ENCODE measurements at regions not wholly inside any gene's neighbourhood (a gene's known extent, or its start where the extent isn't known, plus 50 kb on each side); places are given as distances from the start of the nearest gene placed in this dataset.

- no peak overlapping the region for H3K27ac ChIP-seq (replicated peaks)
- TF ChIP-seq CTCF (IDR thresholded peaks at IDR 0.05; ENCODE audit: insufficient read depth, low read length) (no peak), GABPA (IDR thresholded peaks at IDR 0.05; ENCODE audit: low read depth) (no peak), POLR2AphosphoS5 (IDR thresholded peaks at IDR 0.05; ENCODE audit: low read depth) (no peak), SPI1 (IDR thresholded peaks at IDR 0.05; ENCODE audit: borderline replicate concordance, low read depth) (no peak)
- TF ChIP-seq, protein P1, sequence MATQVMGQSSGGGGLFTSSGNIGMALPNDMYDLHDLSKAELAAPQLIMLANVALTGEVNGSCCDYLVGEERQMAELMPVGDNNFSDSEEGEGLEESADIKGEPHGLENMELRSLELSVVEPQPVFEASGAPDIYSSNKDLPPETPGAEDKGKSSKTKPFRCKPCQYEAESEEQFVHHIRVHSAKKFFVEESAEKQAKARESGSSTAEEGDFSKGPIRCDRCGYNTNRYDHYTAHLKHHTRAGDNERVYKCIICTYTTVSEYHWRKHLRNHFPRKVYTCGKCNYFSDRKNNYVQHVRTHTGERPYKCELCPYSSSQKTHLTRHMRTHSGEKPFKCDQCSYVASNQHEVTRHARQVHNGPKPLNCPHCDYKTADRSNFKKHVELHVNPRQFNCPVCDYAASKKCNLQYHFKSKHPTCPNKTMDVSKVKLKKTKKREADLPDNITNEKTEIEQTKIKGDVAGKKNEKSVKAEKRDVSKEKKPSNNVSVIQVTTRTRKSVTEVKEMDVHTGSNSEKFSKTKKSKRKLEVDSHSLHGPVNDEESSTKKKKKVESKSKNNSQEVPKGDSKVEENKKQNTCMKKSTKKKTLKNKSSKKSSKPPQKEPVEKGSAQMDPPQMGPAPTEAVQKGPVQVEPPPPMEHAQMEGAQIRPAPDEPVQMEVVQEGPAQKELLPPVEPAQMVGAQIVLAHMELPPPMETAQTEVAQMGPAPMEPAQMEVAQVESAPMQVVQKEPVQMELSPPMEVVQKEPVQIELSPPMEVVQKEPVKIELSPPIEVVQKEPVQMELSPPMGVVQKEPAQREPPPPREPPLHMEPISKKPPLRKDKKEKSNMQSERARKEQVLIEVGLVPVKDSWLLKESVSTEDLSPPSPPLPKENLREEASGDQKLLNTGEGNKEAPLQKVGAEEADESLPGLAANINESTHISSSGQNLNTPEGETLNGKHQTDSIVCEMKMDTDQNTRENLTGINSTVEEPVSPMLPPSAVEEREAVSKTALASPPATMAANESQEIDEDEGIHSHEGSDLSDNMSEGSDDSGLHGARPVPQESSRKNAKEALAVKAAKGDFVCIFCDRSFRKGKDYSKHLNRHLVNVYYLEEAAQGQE (IDR thresholded peaks at IDR 0.05; ENCODE audit: insufficient replicate concordance, low read depth), result no peak
- DNase-seq (ENCODE audit: low read depth in 1 of 2, low spot score in 1 of 2), result no peak
- no peaks in the 10 kb centered on the region for H3K27me3 ChIP-seq (ENCODE audit: insufficient read depth, poor library complexity, severe bottlenecking)
- no peak overlapping the region for H3K4me3 ChIP-seq (replicated peaks; ENCODE audit: insufficient read depth, low read length)
Measured at GRCh38 chr2:114108824-114109416, 219.0 kb downstream of the ACTR3 start.

GRCh38 chr2:114111329-114111728 lies 221.4 kb downstream of the ACTR3 start:
- no peak overlapping the region for H3K4me3 ChIP-seq (replicated peaks; ENCODE audit: insufficient read depth, low read length)
- TF ChIP-seq, protein P1 (IDR thresholded peaks at IDR 0.05; ENCODE audit: insufficient replicate concordance, low read depth), result no peak
- peak; percentile 64; the same call in 1 of the 2 replicates for TF ChIP-seq SPI1 (IDR thresholded peaks at IDR 0.05; ENCODE audit: borderline replicate concordance, low read depth)

GRCh38 chr2:114113518-114113917 lies 223.6 kb downstream of the ACTR3 start:
- no peak for TF ChIP-seq POLR2AphosphoS5 (IDR thresholded peaks at IDR 0.05; ENCODE audit: low read depth)
- TF ChIP-seq GABPA (IDR thresholded peaks at IDR 0.05; ENCODE audit: low read depth), result no peak
- TF ChIP-seq CTCF (IDR thresholded peaks at IDR 0.05; ENCODE audit: insufficient read depth, low read length), result no peak
- TF ChIP-seq, protein P1 (IDR thresholded peaks at IDR 0.05; ENCODE audit: insufficient replicate concordance, low read depth), result no peak
- no peak for TF ChIP-seq SPI1 (IDR thresholded peaks at IDR 0.05; ENCODE audit: borderline replicate concordance, low read depth)
- DNase-seq (ENCODE audit: low read depth in 1 of 2, low spot score in 1 of 2), result no peak
- no peaks in the 10 kb centered on the region for H3K27me3 ChIP-seq (ENCODE audit: insufficient read depth, poor library complexity, severe bottlenecking)

More at GRCh38 chr2:114111329-114111728, 221.4 kb downstream of the ACTR3 start:
- Histone ChIP-seq H3K27ac (replicated peaks) (no peak overlapping the region), H3K27me3 (ENCODE audit: insufficient read depth, poor library complexity, severe bottlenecking) (no peaks in the 10 kb centered on the region)
- no peak for DNase-seq (ENCODE audit: low read depth in 1 of 2, low spot score in 1 of 2)

More at GRCh38 chr2:114113518-114113917, 223.6 kb downstream of the ACTR3 start:
- no peak overlapping the region for H3K4me3 ChIP-seq (replicated peaks; ENCODE audit: insufficient read depth, low read length)
- H3K27ac ChIP-seq (replicated peaks), result no peak overlapping the region
